Heart left ventricle (tissue), 13 donors: ENCODE measurements at regions not wholly inside any gene's neighbourhood (a gene's known extent, or its start where the extent isn't known, plus 50 kb on each side); places are given as distances from the start of the nearest gene placed in this dataset.

Experiments
- POLR2A ChIP-seq, 2 donors: fragments of 450-650 bp; IDR thresholded peaks; one replicate each; pipeline ENCODE4 v1.6.1; 2017; ENCODE audit warnings: antibody characterized with exemption in 2 of 2, mild to moderate bottlenecking in 2 of 2, moderate library complexity in 2 of 2
- TF ChIP-seq, protein P1 (sequence below), 12 donors: fragments of 200-600 bp; sonication (generic) in 4 of 12; IDR thresholded peaks; one replicate each; pipeline versions ENCODE4 v1.5.0 to v1.8.0; 2018 to 2022; ENCODE audit warnings: antibody characterized with exemption in 12 of 12, mild to moderate bottlenecking in 5 of 12
- donor health status: ischemic (EF 13 %, LVEDD 7.1; RV severe dilation, severe dysfunction).
- donor health status: DM: no; HTN: yes; CAD: no.
- donor health status: DM: no; HTN: no; CAD: no.
- donor health status: ischemic (EF 25% LVEDD 6.9; RV normal size, moderate dysfunction).
- donor health status: ischemic (EF 25% LVEDD 5.7; RV mildly dilated, moderate dysfunction).
- donor health status: ischemic (EF 35%, LVEDD 5.7; RV mildly dilated, moderate dysfunction).
- donor health status: nonischemic (EF 11% LVEDD 7.7; RV severe dilation, severe dysfunction).
- donor health status: DM: yes; HTN: yes; CAD: no.
- donor health status: PGD.
- donor health status: ischemic (EF 29% LVEDD 5.4; RV normal size, mild dysfunction).
- donor health status: nonischemic (EF 23%, LVEDD 6.1; RV moderate dilation, normal function).

DNA sequence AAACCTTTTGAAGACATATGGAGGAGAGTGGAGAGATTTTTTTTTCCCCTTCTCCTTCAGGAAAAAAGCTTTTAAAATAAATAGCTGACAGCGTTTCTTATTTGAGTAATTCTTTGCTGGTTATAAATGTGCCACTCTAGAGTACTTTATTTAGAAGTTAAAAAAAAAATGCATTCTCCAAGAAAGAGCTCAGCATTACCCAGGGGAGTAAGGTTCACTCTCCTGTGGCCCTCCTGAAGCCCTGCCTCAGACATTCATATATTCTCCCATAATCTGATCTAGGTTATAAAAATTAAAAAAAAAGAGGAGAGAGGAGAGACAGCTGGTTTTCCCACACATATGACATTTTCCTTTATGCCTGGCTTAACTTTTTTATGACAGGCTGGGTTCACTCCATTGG, 545.2 kb upstream of the CADM1 start:
- TF ChIP-seq, protein P1, sequence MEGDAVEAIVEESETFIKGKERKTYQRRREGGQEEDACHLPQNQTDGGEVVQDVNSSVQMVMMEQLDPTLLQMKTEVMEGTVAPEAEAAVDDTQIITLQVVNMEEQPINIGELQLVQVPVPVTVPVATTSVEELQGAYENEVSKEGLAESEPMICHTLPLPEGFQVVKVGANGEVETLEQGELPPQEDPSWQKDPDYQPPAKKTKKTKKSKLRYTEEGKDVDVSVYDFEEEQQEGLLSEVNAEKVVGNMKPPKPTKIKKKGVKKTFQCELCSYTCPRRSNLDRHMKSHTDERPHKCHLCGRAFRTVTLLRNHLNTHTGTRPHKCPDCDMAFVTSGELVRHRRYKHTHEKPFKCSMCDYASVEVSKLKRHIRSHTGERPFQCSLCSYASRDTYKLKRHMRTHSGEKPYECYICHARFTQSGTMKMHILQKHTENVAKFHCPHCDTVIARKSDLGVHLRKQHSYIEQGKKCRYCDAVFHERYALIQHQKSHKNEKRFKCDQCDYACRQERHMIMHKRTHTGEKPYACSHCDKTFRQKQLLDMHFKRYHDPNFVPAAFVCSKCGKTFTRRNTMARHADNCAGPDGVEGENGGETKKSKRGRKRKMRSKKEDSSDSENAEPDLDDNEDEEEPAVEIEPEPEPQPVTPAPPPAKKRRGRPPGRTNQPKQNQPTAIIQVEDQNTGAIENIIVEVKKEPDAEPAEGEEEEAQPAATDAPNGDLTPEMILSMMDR (IDR thresholded peaks at IDR 0.05), result no peak
- TF ChIP-seq POLR2A (IDR thresholded peaks at IDR 0.05), result no peak
